ENCODE measurements at regions not wholly inside any gene's neighbourhood (a gene's known extent, or its start where the extent isn't known, plus 50 kb on each side); places are given as distances from the start of the nearest gene placed in this dataset.
A peak's percentile ranks its signal among the peaks of the same experiment; 100 is the strongest.

GRCh38 chr4:138644322-138644721 lies 371.3 kb upstream of the NOCT start:
- H3K27ac ChIP-seq: no peak overlapping the region
- no peak for TF ChIP-seq CTCF (conservative IDR thresholded peaks at IDR 0.05; ENCODE audit: low read depth)
- ChIA-PET CTCF (no interaction called here), POLR2A (ENCODE audit: low non-redundant PET) (no interaction called here)
- no peak for DNase-seq (ENCODE audit: low spot score)

GRCh38 chr4:138643827-138644226 lies 371.8 kb upstream of the NOCT start:
- no peak overlapping the region for H3K27ac ChIP-seq
- no peak for DNase-seq (ENCODE audit: low spot score)
- no peak for TF ChIP-seq CTCF (conservative IDR thresholded peaks at IDR 0.05; ENCODE audit: low read depth)
- ChIA-PET POLR2A (ENCODE audit: low non-redundant PET) (no interaction called here), CTCF (no interaction called here)

GRCh38 chr4:138639018-138639741 lies 376.4 kb upstream of the NOCT start:
- ChIA-PET CTCF (interaction anchor here (1.2 kb wide), 1 partner anchor 41 kb away, joined by 3 read pairs; no protein-coding TSS in a partner anchor), POLR2A (ENCODE audit: low non-redundant PET) (no interaction called here)
- peak; percentile 14 for DNase-seq (ENCODE audit: low spot score)
- H3K27ac ChIP-seq: no peak overlapping the region
- no peak for TF ChIP-seq CTCF (conservative IDR thresholded peaks at IDR 0.05; ENCODE audit: low read depth)

GRCh38 chr4:138636781-138637180 lies 378.8 kb upstream of the NOCT start:
- no peak for TF ChIP-seq CTCF (conservative IDR thresholded peaks at IDR 0.05; ENCODE audit: low read depth)
- CTCF ChIA-PET: no interaction called here

GRCh38 chr4:138634915-138635314 lies 380.7 kb upstream of the NOCT start:
- no peak for TF ChIP-seq CTCF (conservative IDR thresholded peaks at IDR 0.05; ENCODE audit: low read depth)
- DNase-seq (ENCODE audit: low spot score): no peak
- H3K27ac ChIP-seq: no peak overlapping the region
- ChIA-PET CTCF (no interaction called here), POLR2A (ENCODE audit: low non-redundant PET) (no interaction called here)

More at GRCh38 chr4:138636781-138637180, 378.8 kb upstream of the NOCT start:
- H3K27ac ChIP-seq: no peak overlapping the region
- POLR2A ChIA-PET (ENCODE audit: low non-redundant PET): no interaction called here
- DNase-seq (ENCODE audit: low spot score): no peak

- CTCF ChIA-PET: no interaction called here
- TF ChIP-seq CTCF (conservative IDR thresholded peaks at IDR 0.05; ENCODE audit: low read depth): no peak
- no peak overlapping the region for H3K27ac ChIP-seq
- no peak for DNase-seq (ENCODE audit: low spot score)
- POLR2A ChIA-PET (ENCODE audit: low non-redundant PET): no interaction called here
Observed at GRCh38 chr4:138633580-138633904, 382.0 kb upstream of the NOCT start.
